Right lobe of liver (tissue), 6 donors: ENCODE measurements at regions not wholly inside any gene's neighbourhood (a gene's known extent, or its start where the extent isn't known, plus 50 kb on each side); places are given as distances from the start of the nearest gene placed in this dataset.

Experiments
- ATAC-seq, 4 donors: fragments of 200-7000 bp; cut with Tn5 transposase; one replicate each; pipeline ENCODE4 v1.9.1; 2020; ENCODE audit warnings: mild to moderate bottlenecking in 4 of 4, moderate library complexity in 4 of 4
- DNase-seq, 3 donors: peaks; one replicate each; pipeline ENCODE4 v3.0.0-alpha.2; 2020
- H3K27ac ChIP-seq, 3 donors: fragments of 200-600 bp; one replicate each; pipeline ENCODE4 v1.8.0; 2022
- H3K27me3 ChIP-seq, 2 donors: fragments of 200-600 bp; one replicate each; pipeline ENCODE4 v1.8.0; 2022
- H3K36me3 ChIP-seq, 4 donors: fragments of 200-600 bp; sonication (generic) in 1 of 4; one replicate each; pipeline versions ENCODE4 v1.5.1 to v1.8.0; 2017 to 2022; ENCODE audit warnings: control low read depth in 1 of 4
- H3K4me1 ChIP-seq, 4 donors: fragments of 200-600 bp; sonication (generic) in 1 of 4; one replicate each; pipeline versions ENCODE4 v1.5.1 to v1.8.0; 2017 to 2022; ENCODE audit warnings: control low read depth in 1 of 4
- H3K4me3 ChIP-seq, 3 donors: fragments of 200-600 bp; one replicate each; pipeline ENCODE4 v1.8.0; 2022
- H3K9me3 ChIP-seq, 4 donors: fragments of 200-600 bp; sonication (generic) in 1 of 4; one replicate each; pipeline versions ENCODE4 v1.5.1 to v1.8.0; 2017 to 2022; ENCODE audit warnings: control low read depth in 1 of 4
- CTCF ChIP-seq, 4 donors: fragments of 200-600 bp in 3 of 4; fragments of 450-650 bp in 1 of 4; IDR thresholded peaks; one replicate each; pipeline versions ENCODE4 v1.5.1 to v1.8.0; 2016 to 2022; ENCODE audit warnings: antibody characterized with exemption in 4 of 4, mild to moderate bottlenecking in 2 of 4
- POLR2A ChIP-seq: fragments of 450-650 bp; IDR thresholded peaks from one replicate; pipeline ENCODE4 v1.6.1; 2017; ENCODE audit warnings: antibody characterized with exemption, mild to moderate bottlenecking
- WGBS: methylation state at CpG from one replicate; pipeline ENCODE4 v1.1.6; 2018; ENCODE audit warnings: low coverage, low lambda C conversion rate; ENCODE audit not compliant: insufficient coverage; ENCODE audit errors: missing lambda C conversion rate; 5-methylcytosine and 5-hydroxymethylcytosine counted together
- intact Hi-C, 2 donors: fragments of 100-400 bp; cut with DNase I; formaldehyde crosslinking; loops; one replicate each; pipeline versions ENCODE4 v1.11.2 to v1.14.1; 2022
- donor health status: DM: no; HTN: yes; CAD: no.
- donor health status: DM: no; HTN: no; CAD: no.
- donor health status: DM: no; HTN: no; CAD: no.
- donor health status: DM: no; HTN: yes; CAD: no.
- donor health status: DM: no; HTN: yes; CAD: no.

GRCh38 chr2:194562329-194562728 lies 1094.7 kb upstream of the SLC39A10 start:
- no peak for ATAC-seq
- Histone ChIP-seq H3K36me3 (no peaks in the 10 kb centered on the region), H3K27me3 (no peaks in the 10 kb centered on the region), H3K27ac (no peak overlapping the region), H3K4me3 (no peak overlapping the region), H3K4me1 (no peaks in the 10 kb centered on the region), H3K9me3 (no peaks in the 10 kb centered on the region)
- TF ChIP-seq CTCF (IDR thresholded peaks at IDR 0.05) (no peak), POLR2A (no peak)
- no peak for DNase-seq
- intact Hi-C loops: no loop called here
- WGBS: 55% methylated on average over 2 of the region's 2 CpGs

- H3K36me3 ChIP-seq: no peaks in the 10 kb centered on the region
- intact Hi-C loops: no loop called here
- 58% methylated on average over 3 of the region's 3 CpGs for WGBS
- H3K4me3 ChIP-seq: no peak overlapping the region
- no peak overlapping the region for H3K27ac ChIP-seq
- H3K27me3 ChIP-seq: no peaks in the 10 kb centered on the region
- DNase-seq (no peak), ATAC-seq (no peak)
- no peak for TF ChIP-seq CTCF (IDR thresholded peaks at IDR 0.05)
- TF ChIP-seq POLR2A: no peak
- H3K4me1 ChIP-seq: no peaks in the 10 kb centered on the region
- H3K9me3 ChIP-seq: no peaks in the 10 kb centered on the region
Observed at GRCh38 chr2:194559964-194560363, 1097.1 kb upstream of the SLC39A10 start.

- intact Hi-C loops: no loop called here
- Histone ChIP-seq H3K36me3 (no peaks in the 10 kb centered on the region), H3K4me1 (no peaks in the 10 kb centered on the region), H3K27me3 (no peaks in the 10 kb centered on the region), H3K27ac (no peak overlapping the region), H3K9me3 (no peaks in the 10 kb centered on the region), H3K4me3 (no peak overlapping the region)
- 41% methylated on average over 3 of the region's 5 CpGs for WGBS
- TF ChIP-seq CTCF (IDR thresholded peaks at IDR 0.05) (no peak), POLR2A (no peak)
- no peak for ATAC-seq
- no peak for DNase-seq
Observed at GRCh38 chr2:194559523-194559922, 1097.5 kb upstream of the SLC39A10 start.

DNA sequence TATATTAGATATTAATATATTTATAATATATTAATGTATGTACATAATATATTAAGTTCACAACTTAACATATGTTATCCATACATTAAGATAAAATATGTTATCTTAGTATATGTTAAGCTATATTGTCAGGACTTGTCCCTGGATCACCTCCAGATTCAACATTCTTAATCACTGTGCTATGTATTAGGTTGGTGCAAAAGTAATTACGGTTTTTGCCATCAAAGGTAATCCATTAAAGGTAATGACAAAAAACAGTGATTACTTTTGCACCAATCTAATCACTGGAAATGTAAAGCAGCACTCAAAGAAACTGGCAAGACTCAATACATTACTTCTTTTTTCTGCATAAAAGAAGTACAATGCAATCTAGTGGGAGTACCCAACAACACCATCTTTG lies 1099.0 kb upstream of the SLC39A10 start:
- DNase-seq (no peak), ATAC-seq (no peak)
- Histone ChIP-seq H3K27ac (no peak overlapping the region), H3K27me3 (no peaks in the 10 kb centered on the region), H3K4me3 (no peak overlapping the region), H3K9me3 (no peaks in the 10 kb centered on the region), H3K4me1 (no peaks in the 10 kb centered on the region), H3K36me3 (no peaks in the 10 kb centered on the region)
- TF ChIP-seq POLR2A: no peak
- no peak for TF ChIP-seq CTCF (IDR thresholded peaks at IDR 0.05)
- intact Hi-C loops: no loop called here
- WGBS: 81% methylated on average over 1 of the region's 1 CpG

DNA sequence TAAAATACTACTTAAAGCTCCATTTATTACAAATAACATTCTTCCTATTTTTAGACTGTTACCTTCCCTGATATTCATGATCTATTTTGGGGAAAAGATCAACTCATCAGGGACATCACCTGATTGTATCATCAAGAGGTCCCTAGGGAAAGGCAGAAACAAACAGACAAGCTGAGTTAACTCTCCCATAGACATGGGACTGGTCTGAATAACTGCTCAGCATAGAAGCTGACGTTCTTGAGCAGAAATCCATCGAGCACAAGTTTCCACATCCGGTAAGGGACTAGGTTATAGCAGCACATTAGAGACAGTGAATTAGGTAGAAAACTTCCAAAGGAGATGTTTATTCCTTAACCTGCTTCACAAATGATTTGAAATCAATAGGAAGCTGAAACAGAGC lies 1100.4 kb upstream of the SLC39A10 start:
- Histone ChIP-seq H3K4me1 (no peaks in the 10 kb centered on the region), H3K36me3 (no peaks in the 10 kb centered on the region), H3K9me3 (no peaks in the 10 kb centered on the region), H3K27ac (no peak overlapping the region), H3K27me3 (no peaks in the 10 kb centered on the region), H3K4me3 (no peak overlapping the region)
- ATAC-seq: no peak
- TF ChIP-seq CTCF (IDR thresholded peaks at IDR 0.05) (no peak), POLR2A (no peak)
- intact Hi-C loops: no loop called here
- DNase-seq: no peak
- WGBS: 50% methylated on average over 3 of the region's 3 CpGs
